GM18907 (cell line): ENCODE measurements at regions not wholly inside any gene's neighbourhood (a gene's known extent, or its start where the extent isn't known, plus 50 kb on each side); places are given as distances from the start of the nearest gene placed in this dataset.

Experiments
- ATAC-seq: cut with Tn5 transposase; IDR thresholded peaks from one replicate; pipeline ENCODE4 v1.9.1; 2021; ENCODE audit warnings: mild to moderate bottlenecking, moderate library complexity; ENCODE audit not compliant: unreplicated experiment

DNA sequence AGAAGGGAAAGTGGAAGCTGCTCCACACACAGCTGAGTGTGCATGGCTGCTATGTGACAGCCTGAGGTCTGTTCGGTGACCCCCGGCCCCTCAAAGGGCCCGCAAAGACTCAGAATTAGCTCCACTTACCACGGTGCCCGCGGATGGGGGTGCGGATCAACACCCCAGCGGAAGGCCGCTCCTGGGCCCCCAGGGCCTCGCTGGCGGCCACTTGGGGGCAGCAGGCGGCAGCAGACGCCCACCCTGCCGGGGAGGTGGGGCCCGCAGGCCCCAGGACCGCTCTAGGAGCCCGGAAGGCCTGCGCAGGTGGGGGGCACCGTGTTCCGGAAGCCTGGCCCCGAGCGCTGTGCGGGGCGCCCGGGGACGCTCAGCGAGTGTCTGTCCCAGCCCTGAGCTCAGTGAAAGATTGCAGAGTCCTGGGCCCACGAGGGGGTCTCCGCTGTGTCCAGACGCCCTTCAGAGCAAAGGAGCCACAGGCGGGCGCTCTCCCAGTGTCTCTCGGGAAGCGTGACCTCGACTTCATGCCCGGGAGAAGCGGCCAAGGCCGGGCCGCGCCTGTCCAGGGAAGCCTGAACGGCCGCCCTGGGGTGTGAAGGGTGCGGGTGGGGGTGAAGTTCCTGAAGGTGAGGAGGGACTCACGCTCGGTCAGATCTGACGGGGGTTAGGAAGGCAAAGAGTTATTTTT lies 118.7 kb downstream of the VAPA start:
- peak; percentile 48 for ATAC-seq

DNA sequence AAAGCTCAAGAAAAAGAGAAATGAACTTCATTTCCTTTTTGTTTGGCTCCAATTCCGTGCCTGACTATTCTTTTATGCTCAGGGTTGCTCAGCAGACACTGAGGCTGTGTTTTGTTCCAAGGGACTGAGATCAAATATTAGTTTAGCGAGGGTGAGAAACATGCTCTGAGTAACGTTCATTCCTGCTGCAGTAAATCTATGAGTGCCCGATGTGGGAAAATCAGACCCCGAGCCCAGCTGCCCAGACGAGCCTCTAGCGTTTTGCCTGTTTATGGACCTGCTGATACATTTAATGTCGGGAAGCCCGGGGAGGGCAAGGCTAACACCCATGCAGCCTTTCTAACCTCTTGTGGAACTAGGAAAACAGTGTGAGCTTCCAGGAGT lies 119.2 kb downstream of the VAPA start:
- ATAC-seq: no peak

DNA sequence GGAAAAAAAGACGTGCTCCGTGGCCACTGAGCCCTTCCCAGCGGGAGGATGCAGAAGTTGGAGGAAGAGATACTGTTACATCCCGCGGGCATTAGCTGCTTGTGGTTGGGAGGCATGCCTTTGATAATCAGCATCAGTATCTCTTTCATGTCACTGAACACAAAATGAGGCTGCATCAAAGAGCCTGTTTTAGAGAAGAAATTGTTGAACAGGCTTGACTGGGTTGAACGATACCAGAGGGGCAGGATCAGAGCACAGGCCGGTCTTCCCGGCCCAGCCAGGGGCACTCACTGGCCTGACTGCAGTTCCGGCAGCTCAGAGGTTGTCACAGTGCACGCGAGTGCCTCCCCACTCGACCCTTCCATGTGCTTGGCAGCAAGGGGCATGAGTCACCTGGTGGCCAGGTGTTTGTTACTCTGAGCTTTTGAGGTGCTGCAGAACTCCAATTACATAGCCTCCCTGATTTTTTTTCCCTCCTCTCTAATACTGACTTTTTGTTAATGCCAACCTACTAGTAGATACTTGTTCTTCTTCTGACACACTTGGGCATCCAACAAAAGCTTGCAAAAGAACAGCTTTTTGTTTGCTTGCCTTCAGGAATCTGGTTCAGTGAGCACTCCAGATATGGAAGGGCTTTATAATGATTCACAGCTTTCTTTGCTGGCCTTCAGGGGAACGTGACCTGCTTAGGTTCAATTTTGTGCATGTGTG lies 121.6 kb downstream of the VAPA start:
- no peak for ATAC-seq

DNA sequence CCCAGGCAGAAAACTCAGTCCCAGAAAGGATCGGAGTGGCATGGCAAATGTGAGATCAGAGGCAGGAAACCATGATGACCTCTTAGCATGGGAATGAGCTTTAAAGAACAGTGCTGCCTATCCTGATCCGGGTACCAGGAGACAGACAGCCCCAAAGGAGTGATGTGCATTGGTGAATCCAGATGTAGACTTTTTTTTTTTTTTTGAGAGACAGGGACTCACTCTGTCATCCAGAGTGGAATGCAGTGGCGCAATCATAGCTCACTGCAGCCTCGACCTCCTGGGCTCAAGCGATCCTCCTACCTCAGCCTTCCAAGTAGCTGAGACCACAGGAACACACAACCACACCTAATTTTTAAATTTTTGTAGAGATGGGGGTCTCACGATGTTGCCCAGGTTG lies 122.7 kb downstream of the VAPA start:
- ATAC-seq: no peak

DNA sequence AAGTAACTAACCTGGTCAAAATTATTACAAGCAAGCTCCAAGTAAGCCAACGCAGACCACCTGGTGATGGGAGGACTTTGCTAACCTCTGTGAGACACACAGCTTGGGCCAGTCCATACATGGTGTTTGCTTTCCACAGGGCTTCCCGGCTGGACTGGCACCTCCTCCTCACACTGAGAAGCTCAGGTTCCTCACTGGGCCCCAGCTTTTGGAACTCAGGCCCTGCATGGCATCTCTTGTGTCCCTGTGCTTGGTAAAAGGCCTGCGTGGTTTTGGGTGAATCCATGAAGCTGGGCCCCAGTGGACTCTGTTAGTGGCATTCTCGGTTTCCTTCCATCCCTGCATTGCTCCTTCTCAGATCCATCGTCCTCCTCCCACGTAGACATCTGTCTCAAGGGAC lies 123.4 kb downstream of the VAPA start:
- ATAC-seq: no peak

DNA sequence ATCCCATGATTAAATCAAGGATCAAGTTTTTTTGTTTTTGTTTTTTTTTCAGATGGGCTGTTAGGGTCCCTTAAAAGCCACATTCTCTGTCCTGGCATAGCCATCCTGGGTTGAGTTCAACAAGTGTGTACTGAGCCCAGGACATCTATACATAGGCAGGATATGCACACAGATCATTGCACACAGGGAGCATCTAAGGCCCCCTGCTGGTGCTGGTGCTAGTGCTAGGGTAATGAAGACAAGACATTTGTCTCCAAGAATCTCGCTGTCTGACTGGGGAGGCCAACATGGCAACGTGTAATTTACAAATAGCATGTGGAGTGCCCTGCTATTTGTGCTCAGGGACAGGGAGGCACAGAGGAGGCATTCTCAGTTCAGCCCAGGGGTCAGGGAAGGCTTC lies 124.5 kb downstream of the VAPA start:
- ATAC-seq: no peak

DNA sequence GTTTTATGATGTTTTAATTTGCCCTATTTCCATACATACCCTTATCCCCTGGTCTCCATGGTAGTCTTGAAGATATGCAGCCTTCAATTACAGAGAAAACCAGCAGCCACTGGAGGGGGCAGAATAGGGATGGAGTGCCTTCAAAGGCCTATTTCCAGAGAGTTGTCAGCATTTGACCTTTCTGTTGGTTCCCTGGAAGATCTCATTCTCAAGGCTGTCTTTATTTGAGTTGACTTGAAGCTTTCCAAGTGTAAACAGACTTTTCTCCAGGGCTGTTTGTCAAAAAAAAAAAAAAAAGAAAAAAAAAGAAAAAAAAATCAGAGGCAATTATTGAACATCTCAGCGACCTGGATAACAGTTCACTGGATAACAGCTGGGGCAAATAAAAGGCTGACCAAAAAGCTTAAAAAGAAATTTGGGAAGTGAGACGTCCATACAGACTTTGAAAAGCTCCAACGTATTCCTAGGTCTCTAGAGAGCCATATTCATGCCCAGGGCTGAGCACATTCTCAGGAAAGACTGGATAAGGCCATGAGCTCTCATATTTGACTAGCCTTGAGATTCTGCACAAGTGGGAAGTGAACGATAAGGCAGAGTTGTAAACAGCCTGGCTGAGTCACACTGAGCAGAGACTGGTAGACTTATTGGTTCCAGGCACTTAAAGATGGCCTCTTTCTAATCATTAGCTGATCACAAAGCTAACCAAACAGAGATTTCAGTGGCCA lies 126.6 kb downstream of the VAPA start:
- no peak for ATAC-seq

DNA sequence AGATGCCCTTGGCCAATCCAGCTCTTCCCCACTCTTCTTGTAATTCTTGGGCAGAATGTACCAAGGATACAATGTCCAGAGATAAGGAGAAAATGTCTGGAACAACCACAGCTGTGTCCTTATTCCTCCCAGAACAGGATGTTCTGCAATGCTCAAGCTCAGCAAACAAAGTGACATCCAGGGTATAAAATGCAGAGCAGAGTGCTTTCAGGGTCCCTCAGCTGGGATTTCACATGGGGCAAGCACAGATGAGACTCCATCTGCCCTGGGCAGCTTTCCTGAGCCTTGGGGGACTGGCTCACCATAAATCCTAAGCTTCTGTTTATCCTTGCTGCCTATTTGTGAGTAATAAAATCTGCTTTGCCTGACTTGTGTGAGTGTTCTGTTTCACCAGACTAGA lies 127.4 kb downstream of the VAPA start:
- ATAC-seq: no peak

DNA sequence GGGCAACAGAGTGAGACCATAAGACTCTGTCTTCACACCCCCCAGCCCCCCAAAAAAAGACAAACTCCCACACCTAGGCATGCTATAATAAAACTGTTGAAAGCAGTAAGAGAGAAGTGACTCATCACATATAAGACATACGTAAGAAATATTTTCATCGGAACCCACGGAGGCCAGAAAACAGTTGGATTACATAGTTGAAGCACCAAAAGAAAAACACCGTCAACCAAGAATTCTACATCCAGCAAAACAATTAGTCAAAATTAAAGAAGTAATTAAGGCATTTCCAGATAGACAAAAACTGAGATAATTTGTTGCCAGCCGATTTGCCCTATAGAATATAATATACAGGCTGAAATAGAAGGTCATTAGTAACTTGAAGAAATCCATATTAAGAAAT lies 128.7 kb downstream of the VAPA start:
- ATAC-seq: no peak

DNA sequence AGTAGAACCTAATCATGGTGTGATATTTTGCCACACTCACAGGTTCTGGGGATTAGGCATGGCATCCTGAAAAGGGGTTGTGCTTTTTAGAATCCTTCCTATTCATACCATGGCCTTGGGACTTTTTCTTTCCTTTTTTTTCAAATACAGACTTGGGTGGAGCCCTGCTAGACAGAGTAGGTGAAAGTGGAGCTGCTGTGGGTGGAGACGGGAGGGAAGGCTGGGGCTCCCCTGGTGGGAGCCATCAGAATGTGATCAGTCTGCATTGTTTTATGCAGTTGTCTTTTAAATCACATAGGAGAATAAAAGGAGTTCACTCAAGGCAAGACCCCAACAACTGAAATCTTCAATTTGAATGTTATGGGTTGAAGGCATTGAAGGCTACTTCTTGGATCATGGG lies 130.2 kb downstream of the VAPA start:
- no peak for ATAC-seq

DNA sequence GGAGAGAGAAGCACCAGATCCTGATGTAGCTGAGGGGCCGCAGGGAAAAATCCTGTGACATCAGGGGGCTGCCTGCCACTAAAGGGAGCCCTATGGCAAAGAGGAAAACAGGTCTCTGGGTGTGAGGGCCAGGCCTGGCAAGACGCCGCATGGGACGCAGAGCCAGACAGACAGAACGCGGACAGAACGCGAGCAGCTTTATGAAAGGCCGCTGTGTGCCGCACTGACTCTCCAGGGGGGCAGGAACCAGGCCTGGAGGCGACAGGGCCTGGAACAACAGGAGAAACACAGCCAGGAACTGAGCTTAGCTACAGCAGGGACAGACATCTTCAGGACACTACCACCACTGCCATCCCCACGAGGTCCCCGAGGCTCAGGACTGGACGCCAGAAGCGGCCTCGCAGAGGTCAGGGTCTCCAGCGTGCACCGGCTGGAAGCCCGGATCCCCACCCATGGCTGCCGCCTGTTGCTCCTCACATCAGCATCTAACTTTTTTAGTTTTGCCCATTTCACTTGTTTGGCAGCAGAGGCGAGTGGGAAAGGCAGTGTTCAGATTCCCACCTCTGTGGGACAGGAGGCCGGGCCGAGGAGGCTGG lies 131.6 kb downstream of the VAPA start:
- no peak for ATAC-seq

DNA sequence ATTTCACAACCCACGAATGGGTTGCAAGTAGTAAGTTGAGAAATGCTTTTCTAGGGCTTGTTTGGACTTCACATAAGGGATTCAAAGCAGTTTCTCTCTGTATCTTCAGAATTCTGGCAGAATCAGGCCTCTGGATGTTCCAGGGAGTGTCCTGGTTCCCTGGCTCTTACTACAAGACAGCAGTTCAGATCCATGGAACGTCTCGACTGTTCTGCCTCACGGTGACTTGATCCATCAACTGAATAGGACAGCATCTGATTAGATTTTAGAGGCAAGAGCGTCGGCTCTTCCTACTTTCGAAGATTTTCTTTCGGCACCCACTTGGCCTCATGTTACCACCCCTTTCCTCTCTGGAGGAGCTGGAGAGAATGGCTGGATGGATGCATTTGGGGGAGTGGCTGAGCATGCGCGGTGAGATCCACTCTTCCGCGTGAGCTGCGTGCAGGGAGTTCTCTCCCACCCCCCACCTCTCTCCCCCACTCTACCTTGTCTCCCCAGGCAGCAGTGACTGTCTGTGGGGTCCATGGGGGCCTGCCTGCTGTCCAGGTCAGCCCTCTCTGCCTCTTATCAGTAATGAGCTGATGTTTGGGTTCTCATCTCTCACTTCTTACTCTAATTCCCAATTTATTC lies 132.5 kb downstream of the VAPA start:
- ATAC-seq: no peak

DNA sequence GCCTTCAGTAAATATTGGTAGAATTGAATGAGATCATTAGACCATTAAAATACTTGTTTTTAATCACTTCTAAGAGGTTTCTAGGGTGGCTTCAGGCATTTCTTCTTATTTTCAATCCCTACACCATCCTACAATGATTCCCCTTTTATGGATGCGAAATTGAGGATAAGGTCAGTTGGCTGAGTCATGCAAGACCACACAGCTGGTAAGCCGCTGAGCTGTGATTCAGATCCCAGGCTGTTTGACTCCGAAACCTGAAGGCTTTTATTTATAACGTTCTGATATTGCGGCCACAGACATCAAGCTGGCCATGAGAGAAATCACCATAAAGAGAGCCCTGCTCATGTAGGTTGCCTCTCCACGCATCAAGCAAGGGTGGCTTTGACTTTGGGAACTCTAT lies 133.4 kb downstream of the VAPA start:
- ATAC-seq: no peak

DNA sequence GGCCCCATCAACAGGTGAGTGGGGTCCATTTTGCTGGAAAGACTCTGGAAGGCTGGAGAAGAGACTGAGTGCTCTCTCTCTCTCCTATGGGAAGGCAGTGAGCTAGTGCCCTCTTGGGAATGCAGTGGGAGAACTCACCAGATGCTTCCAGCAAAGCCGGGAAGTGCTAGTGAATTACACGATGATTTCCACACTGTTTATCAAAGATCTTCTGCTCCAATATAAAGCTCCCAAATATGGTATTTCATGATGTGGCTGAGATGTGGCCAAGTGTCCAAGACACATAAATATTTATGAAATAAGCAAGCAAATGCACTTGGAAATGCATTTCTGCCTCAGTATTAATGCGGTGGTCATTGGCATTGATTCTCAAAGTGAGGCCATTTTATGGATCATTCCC lies 135.9 kb downstream of the VAPA start:
- no peak for ATAC-seq

DNA sequence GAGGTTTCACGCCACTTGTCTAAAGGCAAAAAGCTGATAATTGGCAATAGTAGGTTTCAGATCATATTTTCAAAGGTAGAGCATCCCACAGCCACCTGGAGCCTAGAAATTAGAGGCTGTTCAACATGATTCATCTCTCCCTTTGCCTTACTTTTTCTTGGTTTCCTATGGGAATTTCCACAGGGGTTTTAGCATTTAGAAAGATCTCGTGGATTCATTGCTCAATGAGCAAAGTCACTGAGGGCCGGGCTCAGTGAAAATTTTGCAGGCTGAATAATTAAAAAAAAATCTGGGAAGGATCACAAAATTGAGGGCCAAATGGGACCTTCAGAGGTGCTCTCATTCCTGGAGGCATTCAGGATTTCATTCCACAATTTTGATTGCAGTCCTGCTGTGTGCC lies 137.1 kb downstream of the VAPA start:
- no peak for ATAC-seq

DNA sequence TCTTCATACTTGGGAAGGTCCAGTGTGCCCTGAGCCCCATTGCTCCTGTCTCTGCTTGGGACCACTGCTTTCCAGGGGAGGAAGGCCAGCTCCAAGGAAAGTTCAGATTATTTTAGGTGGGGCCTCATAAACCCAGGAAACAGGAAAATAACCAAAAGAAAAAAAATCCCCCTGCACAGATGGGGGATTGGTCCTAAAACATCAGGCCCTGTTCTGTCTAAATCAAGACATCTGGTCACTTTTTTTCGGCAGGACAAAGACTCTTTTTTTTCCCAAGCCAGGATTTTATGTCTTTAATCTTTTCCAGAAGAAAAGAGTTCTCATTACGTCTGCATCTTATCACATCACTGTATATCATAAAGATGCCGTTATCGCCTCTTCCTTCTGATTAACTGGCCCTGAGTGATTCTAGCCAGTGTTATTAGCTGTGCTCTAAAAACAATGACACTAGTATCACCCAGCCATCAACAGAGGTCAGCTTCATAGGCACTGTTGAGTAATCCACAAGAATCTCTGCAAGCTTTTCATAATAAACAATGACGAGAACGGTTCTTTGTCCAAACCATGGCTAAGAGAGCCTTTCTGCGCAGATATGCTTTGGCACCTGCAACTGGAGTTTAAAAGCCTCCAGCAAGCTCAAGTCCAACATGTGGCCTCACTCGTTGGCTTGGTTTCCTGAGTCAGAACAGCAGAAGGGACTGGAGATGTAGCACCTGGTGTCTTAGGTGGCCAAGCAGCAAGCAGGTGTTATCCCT lies 138.2 kb downstream of the VAPA start:
- ATAC-seq: no peak

DNA sequence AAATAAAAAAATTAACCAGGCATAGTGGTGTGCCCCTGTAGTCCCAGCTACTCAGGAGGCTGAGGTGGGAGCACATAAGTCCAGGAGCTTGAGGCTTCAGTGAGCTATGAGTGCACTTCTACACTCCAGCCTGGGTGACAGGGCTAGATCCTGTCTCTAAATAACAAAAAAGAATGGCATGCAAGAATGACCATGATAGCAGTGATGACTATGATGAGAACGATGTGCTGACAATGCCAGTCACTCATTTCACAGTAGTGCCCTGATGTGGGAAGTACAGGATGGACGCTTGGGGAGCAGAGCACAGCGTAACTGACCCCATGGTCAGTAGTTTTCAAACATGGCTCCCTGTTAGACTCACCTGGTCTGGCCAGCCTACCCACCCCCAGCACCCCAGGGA lies 139.1 kb downstream of the VAPA start:
- ATAC-seq: no peak

DNA sequence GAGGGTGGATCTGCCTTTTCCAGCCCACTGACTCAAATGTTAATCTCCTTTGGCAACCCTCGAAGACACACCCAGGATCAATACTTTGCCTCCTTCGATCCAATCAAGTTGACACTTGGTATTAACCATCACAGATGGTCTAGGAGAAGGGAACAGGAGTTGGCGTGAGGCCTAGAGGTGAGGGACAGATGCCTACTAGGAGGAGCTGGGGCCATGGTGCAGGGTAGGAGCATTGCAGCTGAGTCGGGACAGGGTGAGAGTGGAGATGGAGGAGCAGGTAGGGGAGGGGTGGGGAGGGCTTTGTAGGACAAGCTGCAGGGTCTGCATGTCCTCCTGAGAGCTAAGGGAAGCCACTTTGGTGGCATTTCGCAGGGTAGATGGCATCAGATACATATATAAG lies 140.0 kb downstream of the VAPA start:
- no peak for ATAC-seq

DNA sequence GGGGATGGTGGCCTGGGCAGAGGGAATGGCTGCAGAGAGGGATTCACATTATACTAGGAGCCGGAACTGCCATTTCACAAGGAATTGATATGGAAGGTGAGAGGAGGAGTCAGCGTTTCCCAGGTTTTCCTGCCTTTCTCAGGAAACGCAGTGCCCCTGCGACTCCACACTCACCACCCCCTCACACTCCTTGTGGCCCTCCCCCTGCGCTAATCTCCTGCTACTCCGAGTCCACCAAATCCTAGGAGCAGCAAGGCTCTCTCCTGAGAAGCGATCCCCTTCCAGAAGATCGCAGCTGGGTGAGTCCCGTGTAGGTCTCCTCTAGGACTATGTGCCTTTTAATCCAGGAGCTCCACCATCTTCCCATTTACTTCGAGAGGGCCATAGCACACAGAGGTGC lies 140.6 kb downstream of the VAPA start:
- ATAC-seq: no peak

DNA sequence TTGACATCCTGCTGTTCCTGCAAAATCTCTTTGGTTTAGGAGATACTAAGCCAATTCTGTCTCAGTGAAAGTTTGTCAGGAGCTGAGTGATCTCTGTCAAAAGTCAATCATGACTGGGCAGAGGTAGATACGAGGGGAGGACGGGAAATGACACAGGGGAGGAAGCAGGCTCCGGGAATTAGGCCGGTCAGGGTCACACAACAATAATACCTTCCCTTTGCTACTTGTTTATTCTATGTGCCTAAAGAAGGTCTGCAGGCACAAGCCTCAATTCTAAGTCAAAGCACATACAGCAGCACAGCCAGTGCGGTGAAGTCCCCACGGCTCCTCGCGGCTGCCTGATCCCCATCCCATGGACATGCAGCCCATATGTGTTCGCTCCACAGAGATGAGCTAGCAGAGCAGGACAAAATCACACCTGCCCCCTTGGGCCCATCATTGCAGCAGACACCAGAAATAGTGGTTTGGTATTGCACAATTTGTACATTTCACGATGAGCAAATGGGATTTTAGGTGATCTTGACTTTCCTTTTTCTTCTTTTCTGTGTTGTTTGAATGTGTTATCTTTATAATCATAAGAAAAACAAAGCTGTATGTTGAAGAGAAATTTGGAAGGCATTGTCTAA lies 141.4 kb downstream of the VAPA start:
- no peak for ATAC-seq
